IMR-90 (cell line): ENCODE measurements at regions not wholly inside any gene's neighbourhood (a gene's known extent, or its start where the extent isn't known, plus 50 kb on each side); places are given as distances from the start of the nearest gene placed in this dataset.

Source experiments
- ATAC-seq: fragments of 200-7000 bp; cut with Tn5 transposase; 2 replicates; pipeline ENCODE4 v1.9.1; 2020; ENCODE audit warnings: low read depth, mild to moderate bottlenecking, moderate library complexity
- BruUV-seq: library from RNA; stranded (reverse); fragments of 400-500 nt; replicated peaks from 2 replicates; lab custom pipeline; 2021; lab: Mats Ljungman, UMichigan
- CTCF ChIA-PET: fragments of 300-600 bp; formaldehyde crosslinking; extraction: SDS; loops from one replicate; lab custom pipeline; 2021; ENCODE audit warnings: antibody characterized with exemption; lab: Yijun Ruan, JAX
- POLR2A ChIA-PET: fragments of 300-600 bp; sonication (Branson Sonifier 250); formaldehyde crosslinking; loops from one replicate; lab custom pipeline; 2022; ENCODE audit warnings: antibody characterized with exemption; ENCODE audit not compliant: unreplicated experiment; lab: Charles Lee
- DNase-seq: peaks from one replicate; pipeline ENCODE4 v3.0.0; 2013
- H2AFZ ChIP-seq: replicated peaks from 2 replicates; pipeline ENCODE3; 2013; ENCODE audit warnings: low read length, mild to moderate bottlenecking; ENCODE audit not compliant: poor library complexity
- H2AK5ac ChIP-seq: 2 replicates; pipeline ENCODE4 v1.6.1; 2013; ENCODE audit warnings: low read depth, low read length, inconsistent platforms
- H2AK9ac ChIP-seq: replicated peaks from 2 replicates; pipeline ENCODE3; 2013; ENCODE audit warnings: mild to moderate bottlenecking, low read depth, low read length, moderate library complexity; ENCODE audit not compliant: poor library complexity
- H2BK120ac ChIP-seq: 2 replicates; pipeline ENCODE4 v1.6.1; 2013; ENCODE audit warnings: low read depth, low read length, inconsistent platforms
- H2BK15ac ChIP-seq: 3 replicates; pipeline ENCODE4 v1.6.1; 2013; ENCODE audit warnings: low read depth, low read length, inconsistent platforms
- H2BK20ac ChIP-seq: 2 replicates; pipeline ENCODE4 v1.6.1; 2013; ENCODE audit warnings: low read depth, mild to moderate bottlenecking, inconsistent platforms, low read length, moderate library complexity
- H2BK5ac ChIP-seq: 2 replicates; pipeline ENCODE4 v1.6.1; 2013; ENCODE audit warnings: mild to moderate bottlenecking, low read depth, low read length, inconsistent platforms; ENCODE audit not compliant: poor library complexity, severe bottlenecking
- H3K14ac ChIP-seq: replicated peaks from 2 replicates; pipeline ENCODE4 v1.6.1; 2013; ENCODE audit warnings: low read depth, low read length, inconsistent platforms
- H3K18ac ChIP-seq: 2 replicates; pipeline ENCODE4 v1.6.1; 2013; ENCODE audit warnings: low read depth, low read length, control low read depth
- H3K23ac ChIP-seq: 2 replicates; pipeline ENCODE4 v1.6.1; 2013; ENCODE audit warnings: low read depth, low read length, inconsistent platforms
- H3K27ac ChIP-seq: 2 replicates; pipeline ENCODE4 v1.5.1; 2013; ENCODE audit warnings: mild to moderate bottlenecking, control low read depth, low read length; ENCODE audit not compliant: insufficient read depth
- H3K27me3 ChIP-seq: 2 replicates; pipeline ENCODE4 v1.6.1; 2013; ENCODE audit warnings: low read length; ENCODE audit not compliant: control insufficient read depth, insufficient read depth
- H3K36me3 ChIP-seq: 2 replicates; pipeline ENCODE4 v1.6.1; 2013; ENCODE audit warnings: low read length, mixed read lengths; ENCODE audit not compliant: control insufficient read depth, insufficient read depth
- H3K4ac ChIP-seq: 2 replicates; pipeline ENCODE4 v1.6.1; 2013; ENCODE audit warnings: low read depth, low read length, inconsistent platforms
- H3K4me1 ChIP-seq: 2 replicates; pipeline ENCODE4 v1.6.1; 2013; ENCODE audit warnings: low read length, mixed read lengths; ENCODE audit not compliant: control insufficient read depth, insufficient read depth
- H3K4me2 ChIP-seq: 2 replicates; pipeline ENCODE4 v1.6.1; 2013; ENCODE audit warnings: low read depth, mild to moderate bottlenecking, control low read depth, low read length, moderate library complexity
- H3K4me3 ChIP-seq: 2 replicates; pipeline ENCODE4 v1.5.1; 2013; ENCODE audit warnings: low read depth, mild to moderate bottlenecking, control low read depth, low read length, moderate library complexity; ENCODE audit not compliant: insufficient read depth
- H3K56ac ChIP-seq: 2 replicates; pipeline ENCODE4 v1.6.1; 2013; ENCODE audit warnings: low read length, inconsistent platforms; ENCODE audit not compliant: insufficient read depth; ENCODE audit errors: extremely low read depth
- H3K79me1 ChIP-seq, 2 experiments: 2 replicates each; pipeline ENCODE4 v1.6.1; 2013; ENCODE audit warnings: low read length in 2 of 2, inconsistent platforms in 1 of 2, low read depth in 1 of 2
- H3K9ac ChIP-seq: 2 replicates; pipeline ENCODE4 v1.6.1; 2013; ENCODE audit warnings: low read depth, low read length, control low read depth
- H3K9me1 ChIP-seq: 2 replicates; pipeline ENCODE4 v1.6.1; 2013; ENCODE audit warnings: low read length, inconsistent platforms; ENCODE audit not compliant: insufficient read depth
- H3K9me3 ChIP-seq: 2 replicates; pipeline ENCODE4 v1.6.1; 2013; ENCODE audit warnings: low read length; ENCODE audit not compliant: control insufficient read depth, insufficient read depth
- H4K20me1 ChIP-seq: 2 replicates; pipeline ENCODE4 v1.6.1; 2013; ENCODE audit warnings: low read length, inconsistent platforms; ENCODE audit not compliant: insufficient read depth
- H4K5ac ChIP-seq: 2 replicates; pipeline ENCODE4 v1.6.1; 2013; ENCODE audit warnings: mild to moderate bottlenecking, low read depth, low read length, control low read depth
- H4K8ac ChIP-seq, 2 experiments: 2 replicates each; pipeline ENCODE4 v1.6.1; 2013; ENCODE audit warnings: low read depth in 2 of 2, low read length in 2 of 2, control low read depth in 1 of 2, inconsistent platforms in 1 of 2
- H4K91ac ChIP-seq: 2 replicates; pipeline ENCODE4 v1.6.1; 2013; ENCODE audit warnings: low read depth, low read length, inconsistent platforms; ENCODE audit not compliant: insufficient read depth
- CEBPB ChIP-seq: IDR thresholded peaks from 2 replicates; pipeline ENCODE4 v1.6.1; 2012; ENCODE audit warnings: low read depth, low read length, improper control_type of control experiment
- CHD1 ChIP-seq: IDR thresholded peaks from 2 replicates; pipeline ENCODE4 v1.6.1; 2012; ENCODE audit warnings: low read depth, low read length, improper control_type of control experiment
- ELK1 ChIP-seq: fragments of 150-350 bp; IDR thresholded peaks from 2 replicates; pipeline ENCODE4 v1.6.1; 2016; ENCODE audit warnings: low read depth, mild to moderate bottlenecking, low read length, moderate library complexity, borderline replicate concordance
- FOS ChIP-seq: fragments of 150-350 bp; IDR thresholded peaks from 2 replicates; pipeline ENCODE4 v1.6.1; 2016; ENCODE audit warnings: low read depth, low read length
- MAZ ChIP-seq: IDR thresholded peaks from 2 replicates; pipeline ENCODE4 v1.6.1; 2012; ENCODE audit warnings: low read depth, mild to moderate bottlenecking, low read length, improper control_type of control experiment, moderate library complexity, borderline replicate concordance
- SMC3 ChIP-seq: fragments of 150-350 bp; IDR thresholded peaks from 2 replicates; pipeline ENCODE4 v1.6.1; 2016; ENCODE audit warnings: low read depth, mild to moderate bottlenecking, antibody characterized with exemption, low read length, moderate library complexity
- USF2 ChIP-seq: fragments of 150-350 bp; IDR thresholded peaks from 2 replicates; pipeline ENCODE4 v1.6.1; 2017; ENCODE audit warnings: mild to moderate bottlenecking, antibody characterized with exemption, low read length, low read depth
- dilution Hi-C: fragments of 300-500 bp; cut with HindIII; formaldehyde crosslinking; loops from one replicate; pipeline ENCODE4 v1.14.3; 2018; ENCODE audit warnings: low sequenced_read_pairs; ENCODE audit not compliant: unreplicated experiment
- in situ Hi-C: fragments of 300-500 bp; cut with MboI; formaldehyde crosslinking; loops from 3 replicates; pipeline ENCODE4 v1.14.3; 2019; ENCODE audit warnings: low sequenced_read_pairs, inconsistent platforms, mixed read lengths
- intact Hi-C: fragments of 100-400 bp; cut with micrococcal nuclease; formaldehyde crosslinking; loops from 2 replicates; pipeline ENCODE4 v1.10.0; 2022

- H3K9me3 ChIP-seq, result peaks cover 5% of the 10 kb centered on the region; the same call in 1 of the 2 replicates
- no peak overlapping the region for H3K4ac ChIP-seq
- POLR2A ChIA-PET, result no interaction called here
- H2AFZ ChIP-seq, result no peak overlapping the region
- CTCF ChIA-PET, result no interaction called here
- no peak overlapping the region for H2BK120ac ChIP-seq
- BruUV-seq, result no TSS peak
- no peaks in the 10 kb centered on the region for H3K27me3 ChIP-seq
- H3K27ac ChIP-seq, result no peak overlapping the region
- no peak for ATAC-seq
- H3K9me1 ChIP-seq, result no peaks in the 10 kb centered on the region
- no peaks in the 10 kb centered on the region for H4K20me1 ChIP-seq
- H3K14ac ChIP-seq, result no peak overlapping the region
- H2BK5ac ChIP-seq, result no peak overlapping the region
- no peak overlapping the region for H3K4me3 ChIP-seq
- no peak overlapping the region for H2AK5ac ChIP-seq
- intact Hi-C loops (no loop called here), in situ Hi-C loops (no loop called here), dilution Hi-C loops (no loop called here)
- DNase-seq, result no peak
- H4K8ac ChIP-seq, result no peak overlapping the region
- H3K79me1 ChIP-seq, result no peaks in the 10 kb centered on the region
- no peak overlapping the region for H2AK9ac ChIP-seq
- H3K18ac ChIP-seq, result no peak overlapping the region
- H2BK20ac ChIP-seq, result no peak overlapping the region
- H3K9ac ChIP-seq, result no peak overlapping the region
- no peak overlapping the region for H4K5ac ChIP-seq
- no peak overlapping the region for H4K91ac ChIP-seq
- H3K4me1 ChIP-seq, result no peaks in the 10 kb centered on the region
- H2BK15ac ChIP-seq, result no peak overlapping the region
- H3K4me2 ChIP-seq, result no peak overlapping the region
- no peak overlapping the region for H3K23ac ChIP-seq
- no peak for TF ChIP-seq CHD1
- no peak for TF ChIP-seq ELK1
- TF ChIP-seq CEBPB, result no peak
- no peak for TF ChIP-seq USF2
- no peak for TF ChIP-seq FOS
- TF ChIP-seq SMC3, result no peak
- TF ChIP-seq MAZ, result no peak
- H3K56ac ChIP-seq, result no peak overlapping the region
- H3K36me3 ChIP-seq, result no peaks in the 10 kb centered on the region
Measured at GRCh38 chr16:35480988-35481387, 2021.6 kb downstream of the TP53TG3F start.
